ENCODE measurements at regions not wholly inside any gene's neighbourhood (a gene's known extent, or its start where the extent isn't known, plus 50 kb on each side); places are given as distances from the start of the nearest gene placed in this dataset.

DNA sequence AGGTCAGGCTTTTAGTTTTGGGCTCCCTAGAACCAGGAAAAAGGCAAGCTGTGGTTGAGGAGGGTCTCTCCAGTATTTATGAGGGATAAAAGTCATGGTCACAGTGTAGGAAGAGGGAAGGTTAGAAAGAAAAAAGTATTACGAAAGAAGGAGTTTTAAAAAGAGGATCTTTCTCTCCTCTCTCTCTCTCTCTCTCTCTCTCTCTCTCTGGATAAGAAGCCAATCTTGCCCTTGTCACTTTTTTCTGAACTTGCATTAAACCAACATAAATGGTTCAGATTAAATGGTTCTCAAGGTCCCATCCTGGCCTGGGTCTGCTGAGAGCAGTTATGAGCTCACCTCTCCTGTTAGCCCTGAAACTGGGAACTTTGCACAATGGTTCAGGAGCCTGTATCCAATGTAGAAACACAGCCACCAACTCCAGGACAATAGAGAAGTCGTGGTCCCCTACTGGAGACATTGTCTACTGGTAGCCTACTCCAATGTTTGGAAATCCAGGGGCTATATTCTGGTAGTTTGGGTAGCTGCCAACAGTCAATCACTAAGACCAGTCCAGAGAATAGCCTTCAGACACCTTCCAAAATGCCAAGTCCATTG lies 131.9 kb downstream of the DAD1 start:
- FAIRE-seq (no peak), DNase-seq (ENCODE audit: low spot score) (no peak), ATAC-seq (no peak)
- H3K4me2 ChIP-seq (ENCODE audit: low read depth, low read length), result no peak overlapping the region
- H3K9ac ChIP-seq (ENCODE audit: insufficient read depth, low read depth, low read length), result no peak overlapping the region
- intact Hi-C loops (cut with micrococcal nuclease; ENCODE audit: unreplicated experiment), result no loop called here
- no peaks in the 10 kb centered on the region for H3K36me3 ChIP-seq (replicated peaks in 1 of 2; ENCODE audit: control insufficient read depth in 1 of 2, insufficient read depth in 2 of 2, low read length in 2 of 2)
- no peaks in the 10 kb centered on the region for H4K20me1 ChIP-seq (ENCODE audit: insufficient read depth, low read length)
- ChIA-PET CTCF (ENCODE audit: low intra/inter-chr PET ratio, low total read pairs) (no interaction called here), POLR2A (no interaction called here)
- H3K4me3 ChIP-seq (replicated peaks in 1 of 3; ENCODE audit: insufficient read depth in 1 of 3, low read depth in 2 of 3, low read length in 3 of 3), result no peak overlapping the region
- H3K9me3 ChIP-seq (ENCODE audit: low read length), result no peaks in the 10 kb centered on the region
- no peaks in the 10 kb centered on the region for H3K79me2 ChIP-seq (ENCODE audit: insufficient read depth, low read length)
- in situ Hi-C loops (cut with HindIII; ENCODE audit: extremely low pct_ligation_motif_present, low pct_unique_long_range_greater_than_20kb), result no loop called here
- 4% methylated on average over 2 of the region's 2 CpGs for WGBS (ENCODE audit: low lambda C conversion rate)
- TF ChIP-seq RARG (CRISPR knock-in tag; IDR thresholded peaks at IDR 0.05; ENCODE audit: low read depth) (no peak), HNRNPK (IDR thresholded peaks at IDR 0.05; ENCODE audit: low read depth, low read length, poor library complexity, severe bottlenecking) (no peak), SIN3B (IDR thresholded peaks at IDR 0.05; ENCODE audit: low read length) (no peak), TARDBP (CRISPR knock-in tag; IDR thresholded peaks at IDR 0.05) (no peak), KAT2B (IDR thresholded peaks at IDR 0.05; ENCODE audit: borderline replicate concordance, low read depth, low read length) (no peak), TCF12 (IDR thresholded peaks at IDR 0.05) (no peak), TCF12 (CRISPR knock-in tag; IDR thresholded peaks at IDR 0.05) (no peak)
- H3K27ac ChIP-seq (ENCODE audit: extremely low read length, insufficient read depth, low read length), result no peak overlapping the region
- BruUV-seq (replicated peaks), result no TSS peak
- no peak overlapping the region for H2AFZ ChIP-seq (ENCODE audit: low read length)
- no peaks in the 10 kb centered on the region for H3K4me1 ChIP-seq (ENCODE audit: insufficient read depth, low read length)
- H3K27me3 ChIP-seq (ENCODE audit: control insufficient read depth in 1 of 2, insufficient read depth in 2 of 2, low read length in 2 of 2), result no peaks in the 10 kb centered on the region; a peak in 2 of 5 replicates

DNA sequence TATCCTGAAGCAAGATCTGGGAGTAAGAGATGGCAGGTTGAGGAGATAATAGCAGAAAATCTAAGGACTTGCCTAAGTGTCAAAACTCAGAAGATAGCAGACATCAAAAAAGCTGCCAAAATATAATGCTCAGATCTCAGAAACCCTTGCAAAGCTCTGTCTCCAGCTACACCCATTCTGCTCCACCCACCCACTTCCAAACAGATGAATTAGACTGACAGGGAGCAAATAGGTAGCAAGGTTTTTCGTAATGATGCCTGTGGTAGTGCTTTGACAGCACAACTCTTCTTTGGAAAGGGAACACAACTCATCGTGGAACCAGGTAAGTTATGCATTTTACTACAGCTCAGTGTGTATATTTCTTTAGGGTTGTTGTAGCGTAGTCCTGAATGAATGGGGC lies 132.6 kb downstream of the DAD1 start:
- no peaks in the 10 kb centered on the region for H4K20me1 ChIP-seq (ENCODE audit: insufficient read depth, low read length)
- 9% methylated on average over 3 of the region's 3 CpGs for WGBS (ENCODE audit: low lambda C conversion rate)
- POLR2A ChIA-PET, result no interaction called here
- DNase-seq (ENCODE audit: low spot score) (no peak), FAIRE-seq (no peak), ATAC-seq (no peak)
- no peaks in the 10 kb centered on the region for H3K79me2 ChIP-seq (ENCODE audit: insufficient read depth, low read length)
- H3K4me3 ChIP-seq (replicated peaks in 1 of 3; ENCODE audit: insufficient read depth in 1 of 3, low read depth in 2 of 3, low read length in 3 of 3), result no peak overlapping the region
- TF ChIP-seq ZNF292 (CRISPR knock-in tag; IDR thresholded peaks at IDR 0.05; ENCODE audit: borderline replicate concordance, low read depth), result no peak
- TF ChIP-seq, protein P1, sequence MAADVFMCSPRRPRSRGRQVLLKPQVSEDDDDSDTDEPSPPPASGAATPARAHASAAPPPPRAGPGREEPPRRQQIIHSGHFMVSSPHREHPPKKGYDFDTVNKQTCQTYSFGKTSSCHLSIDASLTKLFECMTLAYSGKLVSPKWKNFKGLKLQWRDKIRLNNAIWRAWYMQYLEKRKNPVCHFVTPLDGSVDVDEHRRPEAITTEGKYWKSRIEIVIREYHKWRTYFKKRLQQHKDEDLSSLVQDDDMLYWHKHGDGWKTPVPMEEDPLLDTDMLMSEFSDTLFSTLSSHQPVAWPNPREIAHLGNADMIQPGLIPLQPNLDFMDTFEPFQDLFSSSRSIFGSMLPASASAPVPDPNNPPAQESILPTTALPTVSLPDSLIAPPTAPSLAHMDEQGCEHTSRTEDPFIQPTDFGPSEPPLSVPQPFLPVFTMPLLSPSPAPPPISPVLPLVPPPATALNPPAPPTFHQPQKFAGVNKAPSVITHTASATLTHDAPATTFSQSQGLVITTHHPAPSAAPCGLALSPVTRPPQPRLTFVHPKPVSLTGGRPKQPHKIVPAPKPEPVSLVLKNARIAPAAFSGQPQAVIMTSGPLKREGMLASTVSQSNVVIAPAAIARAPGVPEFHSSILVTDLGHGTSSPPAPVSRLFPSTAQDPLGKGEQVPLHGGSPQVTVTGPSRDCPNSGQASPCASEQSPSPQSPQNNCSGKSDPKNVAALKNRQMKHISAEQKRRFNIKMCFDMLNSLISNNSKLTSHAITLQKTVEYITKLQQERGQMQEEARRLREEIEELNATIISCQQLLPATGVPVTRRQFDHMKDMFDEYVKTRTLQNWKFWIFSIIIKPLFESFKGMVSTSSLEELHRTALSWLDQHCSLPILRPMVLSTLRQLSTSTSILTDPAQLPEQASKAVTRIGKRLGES (CRISPR knock-in tag; IDR thresholded peaks at IDR 0.05; ENCODE audit: borderline replicate concordance), result no peak
- no peaks in the 10 kb centered on the region for H3K4me1 ChIP-seq (ENCODE audit: insufficient read depth, low read length)
- no peak overlapping the region for H3K27ac ChIP-seq (ENCODE audit: extremely low read length, insufficient read depth, low read length)
- in situ Hi-C loops (cut with HindIII; ENCODE audit: extremely low pct_ligation_motif_present, low pct_unique_long_range_greater_than_20kb), result no loop called here
- no TSS peak for BruUV-seq (replicated peaks)
- intact Hi-C loops (cut with micrococcal nuclease; ENCODE audit: unreplicated experiment), result no loop called here
- no peak overlapping the region for H3K4me2 ChIP-seq (ENCODE audit: low read depth, low read length)
- no peaks in the 10 kb centered on the region for H3K9me3 ChIP-seq (ENCODE audit: low read length)
- H3K27me3 ChIP-seq (ENCODE audit: control insufficient read depth in 1 of 2, insufficient read depth in 2 of 2, low read length in 2 of 2), result no peaks in the 10 kb centered on the region; a peak in 2 of 5 replicates
- H2AFZ ChIP-seq (ENCODE audit: low read length), result no peak overlapping the region
- no peaks in the 10 kb centered on the region for H3K36me3 ChIP-seq (replicated peaks in 1 of 2; ENCODE audit: control insufficient read depth in 1 of 2, insufficient read depth in 2 of 2, low read length in 2 of 2)
- CTCF ChIA-PET (ENCODE audit: low intra/inter-chr PET ratio, low total read pairs), result no interaction called here
- H3K9ac ChIP-seq (ENCODE audit: insufficient read depth, low read depth, low read length), result no peak overlapping the region

Measured in HepG2 (cell line).